Activated T-cell treated with anti-CD3 and anti-CD28 coated beads, Interleukin-2, amount 50 U/mL, for 48 hours (primary cell): ENCODE measurements at regions not wholly inside any gene's neighbourhood (a gene's known extent, or its start where the extent isn't known, plus 50 kb on each side); places are given as distances from the start of the nearest gene placed in this dataset.
A peak's percentile ranks its signal among the peaks of the same experiment; 100 is the strongest.

ENCODE experiments used
- DNase-seq, 2 experiments: peaks; one replicate each; pipeline ENCODE4 v3.0.0-alpha.2; 2020

DNA sequence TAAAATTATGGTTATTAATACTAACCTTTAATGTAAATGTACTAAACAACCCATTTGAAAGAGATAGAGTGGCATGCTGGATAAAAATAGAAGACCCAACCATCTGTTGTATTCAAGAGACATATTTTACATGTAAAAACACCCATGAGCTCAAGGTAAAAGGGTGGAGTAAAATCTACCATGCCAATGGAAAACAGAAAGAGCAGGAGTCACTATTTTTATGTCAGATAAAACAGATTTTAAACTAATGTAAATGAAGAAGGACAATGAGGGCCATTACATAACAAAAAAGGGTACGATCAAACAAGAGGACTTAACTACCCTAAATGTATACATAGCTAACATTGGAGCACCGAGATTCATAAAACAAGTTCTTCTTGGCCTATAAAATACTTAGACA, 66.3 kb downstream of the ITM2A start:
- DNase-seq: no peak

- DNase-seq: no peak
Measured at GRCh38 chrX:79290596-79290995, 76.5 kb downstream of the ITM2A start.

DNA sequence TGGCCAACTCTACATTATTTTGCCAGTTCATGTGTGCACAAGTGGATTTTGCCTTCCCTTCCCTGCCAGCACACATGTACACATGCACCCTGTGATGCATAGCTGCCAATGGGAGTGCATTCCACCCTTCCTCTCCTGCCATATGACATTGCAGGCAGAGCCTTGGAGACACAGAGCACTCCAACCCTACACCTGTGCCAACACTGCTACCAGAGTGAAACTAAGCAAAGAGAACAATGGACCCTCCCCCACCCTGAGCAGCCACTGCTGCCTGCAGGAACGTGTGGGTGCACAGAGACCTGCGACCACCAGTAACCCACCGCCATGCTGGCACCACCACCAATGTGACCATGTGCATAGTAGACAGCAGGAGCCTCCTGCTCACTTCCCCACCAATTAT, 78.4 kb downstream of the ITM2A start:
- no peak for DNase-seq

- DNase-seq: no peak
Measured at GRCh38 chrX:79287724-79288123, 79.4 kb downstream of the ITM2A start.

DNA sequence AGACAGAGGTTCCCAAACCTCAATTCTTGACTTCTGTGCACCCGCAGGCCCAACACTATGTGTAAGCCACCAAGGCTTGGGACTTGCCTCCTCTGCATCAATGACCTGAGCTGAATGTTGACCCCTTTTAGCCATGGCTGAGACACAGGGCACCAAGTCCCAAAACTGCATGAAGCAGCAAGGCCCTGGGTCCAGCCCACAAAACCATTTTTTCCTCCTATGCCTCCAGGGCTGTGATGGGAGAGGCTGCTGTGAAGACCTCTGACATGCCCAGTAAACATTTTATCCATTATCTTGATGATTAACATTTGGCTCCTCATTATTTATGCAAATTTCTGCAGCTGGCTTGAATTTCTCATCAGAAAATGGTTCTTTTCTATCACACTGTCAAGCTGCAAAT, 85.4 kb downstream of the ITM2A start:
- DNase-seq: no peak

DNA sequence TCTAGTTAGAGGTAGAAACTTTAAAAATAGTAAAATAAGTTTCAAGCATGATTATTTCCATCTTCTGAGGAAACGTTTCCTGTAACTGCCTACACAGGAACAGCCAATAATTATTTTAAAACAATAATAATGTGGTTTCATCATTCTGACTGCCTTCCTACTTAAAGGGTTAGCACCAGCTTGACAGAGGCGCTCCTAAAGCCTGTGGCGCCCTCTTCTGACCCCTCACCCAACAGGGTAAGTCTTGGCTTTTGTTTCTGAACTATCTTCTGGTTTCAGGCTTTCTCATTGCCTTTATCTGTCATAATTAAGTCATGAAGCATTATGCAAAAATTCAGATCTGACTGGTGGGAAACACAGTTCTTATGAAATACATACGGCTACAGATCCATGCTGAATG, 96.7 kb downstream of the ITM2A start:
- DNase-seq: peak; percentile 79 to 81

DNA sequence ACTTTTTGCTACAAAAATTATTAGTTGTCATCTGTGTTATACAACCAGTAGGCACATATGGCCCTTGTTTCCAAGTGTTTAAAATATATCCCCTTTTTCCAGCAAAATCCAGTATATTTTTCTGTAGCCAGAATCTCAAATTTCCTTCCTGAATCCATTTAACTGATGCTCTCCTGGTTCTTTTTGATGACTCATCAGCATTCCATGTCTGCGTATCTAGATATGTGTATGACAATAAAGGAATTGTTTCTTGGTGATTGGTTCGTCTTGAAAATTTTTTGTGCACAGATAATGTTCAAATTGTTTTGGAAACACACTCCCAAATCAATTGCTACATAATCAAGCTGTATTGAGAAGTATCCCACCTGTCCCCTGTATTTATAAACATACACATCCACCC, 98.3 kb downstream of the ITM2A start:
- DNase-seq: no peak

DNA sequence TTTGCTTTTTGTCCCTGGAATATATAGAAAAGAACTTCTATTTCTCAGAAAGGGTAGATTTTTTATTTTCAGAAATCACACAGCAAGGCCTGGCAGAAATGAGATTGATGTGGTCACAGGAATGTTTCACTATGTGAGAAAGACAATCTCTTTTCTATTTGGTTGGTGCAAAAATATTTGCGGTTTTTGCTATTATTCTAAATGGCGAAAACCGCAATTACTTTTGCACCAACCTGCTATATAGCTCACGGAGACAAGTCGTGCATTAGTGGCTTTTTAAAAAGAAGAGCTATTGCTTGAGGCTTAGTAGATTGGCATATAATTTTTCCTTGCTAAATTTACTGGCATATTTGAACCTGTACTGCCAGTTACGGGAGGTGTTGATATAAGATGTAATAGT, 100.4 kb downstream of the ITM2A start:
- no peak for DNase-seq

GRCh38 chrX:79263550-79263949, 103.6 kb downstream of the ITM2A start:
- no peak for DNase-seq

DNA sequence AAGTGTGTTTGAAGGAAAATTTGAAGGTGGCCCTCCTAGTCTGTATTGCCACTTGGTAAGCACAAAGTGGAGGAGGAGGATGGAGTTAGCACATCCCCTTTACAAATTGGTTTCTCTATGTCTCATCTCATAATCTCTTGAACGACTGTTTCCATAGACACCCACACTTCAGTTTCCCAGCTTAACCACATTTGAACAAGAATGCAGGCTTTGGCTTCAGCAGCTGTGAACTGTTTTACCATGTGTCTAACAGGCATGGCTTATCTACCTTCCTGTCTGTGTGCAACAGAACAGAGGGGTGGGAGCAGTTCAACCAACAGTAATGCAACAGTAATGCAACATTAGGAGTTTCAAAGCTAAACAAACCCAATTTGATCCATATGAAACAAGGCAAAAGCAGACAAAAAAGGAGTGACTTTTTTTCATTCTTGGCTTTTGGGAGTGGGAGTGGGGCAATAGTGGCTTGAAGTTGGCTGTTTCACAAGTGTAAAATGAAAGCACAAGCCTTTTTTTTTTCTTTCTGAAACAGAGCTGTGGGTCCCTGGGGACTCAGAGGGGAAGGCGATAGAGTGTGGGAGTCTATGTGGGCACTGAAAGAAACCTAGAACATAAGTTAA, 108.0 kb downstream of the ITM2A start:
- DNase-seq: peak; percentile 49 to 57

DNA sequence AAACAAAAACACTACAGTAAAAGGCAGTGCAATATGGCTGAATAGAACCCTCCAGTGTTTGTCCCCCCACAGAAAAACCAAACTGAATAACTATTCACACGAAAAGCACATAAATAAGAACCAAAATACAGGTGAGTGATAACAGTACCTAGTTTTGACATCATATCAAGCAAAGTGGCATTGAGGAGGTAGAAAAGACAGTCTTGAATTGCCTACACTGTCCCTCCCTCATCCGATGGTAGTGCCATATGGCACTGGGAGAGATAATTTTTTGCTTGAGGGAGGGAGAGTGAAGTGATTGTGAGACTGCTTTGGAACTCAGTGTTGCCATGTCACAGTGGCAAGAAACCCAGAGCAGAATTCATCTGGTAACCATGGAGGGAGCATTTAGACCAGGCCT, 99.2 kb downstream of the GPR174 start:
- DNase-seq: no peak

DNA sequence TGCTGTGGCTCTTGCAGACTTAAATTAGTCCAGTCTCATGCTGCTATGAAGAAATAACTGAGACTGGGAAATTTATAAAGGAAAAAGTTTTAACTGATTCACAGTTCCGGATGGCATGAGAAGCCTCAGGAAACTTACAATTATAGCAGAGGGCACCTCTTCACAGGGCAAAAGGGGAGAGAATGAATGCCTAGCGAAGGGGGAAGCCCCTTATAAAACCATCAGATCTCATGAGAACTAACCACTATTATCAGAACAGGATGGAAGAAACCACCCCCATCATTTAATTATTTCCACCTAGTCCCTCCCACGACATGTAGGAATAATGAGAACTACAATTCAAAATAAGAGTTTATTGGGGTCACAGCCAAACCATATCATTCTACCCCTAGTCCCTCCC, 91.4 kb downstream of the GPR174 start:
- no peak for DNase-seq

DNA sequence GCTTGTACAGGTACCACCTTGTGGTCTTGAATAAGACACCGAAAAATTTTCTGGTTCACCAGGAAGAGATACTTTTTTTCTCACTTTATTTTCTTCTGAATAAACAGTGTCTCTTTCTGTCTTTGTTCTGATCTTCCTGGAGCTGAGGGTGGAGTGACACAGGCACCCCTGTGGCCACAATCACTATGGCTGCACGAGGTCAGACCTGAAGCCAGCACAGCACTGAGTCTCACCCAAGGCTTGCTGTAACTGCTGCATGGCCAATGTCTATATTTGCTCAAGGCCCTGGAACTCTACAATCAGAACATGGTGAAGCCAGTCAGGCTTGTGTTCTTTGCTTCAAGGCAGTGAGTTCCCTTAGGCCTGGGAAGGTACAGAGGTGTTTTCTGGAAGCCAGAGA, 87.2 kb downstream of the GPR174 start:
- DNase-seq: no peak
